NCI-H2107 treated with DMSO at 0.1 percent for 48 hours (cell line): ENCODE measurements at regions not wholly inside any gene's neighbourhood (a gene's known extent, or its start where the extent isn't known, plus 50 kb on each side); places are given as distances from the start of the nearest gene placed in this dataset.
"Not testable (repeated sequence)": the region's sequence is repeated elsewhere in the genome, so short reads cannot be mapped to it uniquely, and the experiment has no call there.

Experiments used
- DNase-seq: peaks from one replicate; lab custom pipeline; 2025; ENCODE audit not compliant: unreplicated experiment; lab: John Stamatoyannopoulos, UW

DNA sequence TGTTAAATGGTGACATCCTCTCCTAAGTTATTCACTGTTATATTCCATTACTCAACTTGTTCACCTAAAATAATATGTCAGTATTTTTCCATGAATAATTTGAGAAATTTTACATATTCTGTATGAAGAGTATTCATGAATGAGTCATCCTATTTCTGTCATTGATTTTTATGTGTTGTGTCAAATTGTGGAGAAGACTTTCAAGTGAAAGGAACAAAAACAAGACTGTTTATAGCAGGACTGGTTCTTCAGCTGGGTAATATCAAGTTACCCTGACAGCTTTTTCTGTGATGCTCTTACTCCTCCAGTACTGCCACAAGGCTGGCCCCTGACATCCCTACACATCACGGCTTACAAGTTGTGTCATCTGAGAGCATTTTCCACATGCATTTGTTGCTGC is 847.7 kb downstream of the NCAM2 start:
- no peak for DNase-seq

DNA sequence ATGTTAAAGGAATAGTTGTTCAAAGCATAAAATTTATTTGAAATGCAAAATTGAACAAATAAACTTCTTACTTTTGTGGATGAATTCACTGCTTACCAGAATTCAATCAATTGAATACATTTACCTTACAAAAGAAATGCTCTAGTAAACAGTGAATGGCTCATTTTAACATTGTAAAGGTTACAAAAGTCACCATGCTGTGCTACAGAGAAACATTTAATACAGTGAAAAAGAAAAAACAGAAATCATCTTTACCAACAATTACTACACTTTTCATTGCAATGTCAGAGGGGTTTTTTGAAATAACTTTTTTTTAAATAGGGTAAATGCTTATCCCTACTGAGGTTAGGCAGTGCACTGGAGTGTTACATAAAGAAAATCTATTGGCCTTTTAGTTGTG is 853.0 kb downstream of the NCAM2 start:
- no peak for DNase-seq

DNA sequence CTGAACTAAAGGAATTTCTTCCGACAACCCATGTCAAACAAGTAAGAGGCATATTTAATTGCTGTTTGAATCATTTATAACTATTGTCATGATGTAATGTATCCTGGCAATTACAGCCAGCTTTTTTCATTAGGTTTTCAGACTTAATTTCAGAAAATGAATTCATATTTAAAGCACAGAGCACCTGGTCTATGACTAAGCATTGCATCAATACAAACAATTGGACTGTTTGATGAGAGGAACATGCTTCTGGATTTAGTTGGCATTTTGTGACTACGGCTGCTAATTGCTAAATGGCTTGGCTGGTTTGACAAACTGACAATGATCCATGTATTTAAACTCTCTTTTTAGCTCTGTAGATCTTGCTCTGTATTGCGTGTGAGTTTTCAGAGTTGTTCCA is 853.4 kb downstream of the NCAM2 start:
- no peak for DNase-seq

DNA sequence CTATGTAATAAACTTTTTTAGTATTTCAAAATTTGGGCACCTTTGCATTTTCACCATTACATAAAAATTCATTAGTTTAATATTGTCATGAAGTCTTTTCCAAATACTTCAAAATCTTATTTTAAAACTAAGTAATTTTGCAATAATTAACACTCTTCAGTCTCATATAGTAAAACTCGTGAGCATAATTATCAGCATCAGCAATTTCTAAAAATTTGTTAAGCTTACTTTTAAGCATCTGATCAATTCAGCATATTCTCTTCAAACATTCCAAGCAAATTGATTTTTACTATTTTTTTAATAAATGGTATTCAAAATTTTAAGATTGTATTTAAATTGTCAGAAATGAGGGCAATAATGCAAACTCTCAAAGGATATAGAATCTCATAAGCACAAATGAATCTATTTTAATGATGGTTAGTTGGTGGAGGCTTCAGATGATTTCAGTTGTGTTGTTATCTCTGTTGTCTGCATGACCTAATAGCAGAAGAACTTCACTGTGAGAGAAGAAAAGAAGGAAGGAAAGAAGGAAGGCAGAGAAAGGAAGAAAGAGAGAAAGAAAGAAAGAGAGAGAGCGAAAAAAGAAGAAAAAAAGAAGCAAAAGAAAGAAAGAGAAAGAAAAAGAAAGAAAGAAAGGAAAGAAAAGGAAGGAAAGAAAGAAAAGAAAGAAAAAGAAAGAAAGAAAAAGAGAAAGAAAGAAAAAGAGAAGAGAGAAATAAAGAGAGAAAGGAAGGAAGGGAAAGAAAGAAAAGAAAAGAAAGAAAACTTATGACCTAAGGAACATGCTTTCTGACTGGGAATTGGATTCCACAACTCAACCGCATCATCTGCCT is 860.5 kb downstream of the NCAM2 start:
- no peak for DNase-seq

DNA sequence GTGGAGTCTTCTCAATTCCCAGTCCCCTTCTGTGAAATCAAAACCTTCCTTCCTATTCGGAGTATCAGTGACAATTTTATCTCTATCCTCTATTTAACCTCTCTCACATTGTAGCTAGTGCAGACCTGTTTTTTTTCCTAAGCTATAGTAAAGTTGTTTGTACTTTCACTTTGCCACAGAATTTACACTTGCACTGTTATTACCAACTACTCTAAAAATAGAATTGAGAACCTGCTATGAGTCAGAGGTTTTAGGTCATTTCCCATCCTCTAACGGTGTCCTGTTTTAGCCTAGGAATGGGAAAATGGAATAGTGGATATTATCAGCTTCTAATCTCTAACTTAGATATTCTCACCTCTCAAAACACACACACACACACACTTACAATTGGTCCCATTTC is 862.7 kb downstream of the NCAM2 start:
- no peak for DNase-seq

DNA sequence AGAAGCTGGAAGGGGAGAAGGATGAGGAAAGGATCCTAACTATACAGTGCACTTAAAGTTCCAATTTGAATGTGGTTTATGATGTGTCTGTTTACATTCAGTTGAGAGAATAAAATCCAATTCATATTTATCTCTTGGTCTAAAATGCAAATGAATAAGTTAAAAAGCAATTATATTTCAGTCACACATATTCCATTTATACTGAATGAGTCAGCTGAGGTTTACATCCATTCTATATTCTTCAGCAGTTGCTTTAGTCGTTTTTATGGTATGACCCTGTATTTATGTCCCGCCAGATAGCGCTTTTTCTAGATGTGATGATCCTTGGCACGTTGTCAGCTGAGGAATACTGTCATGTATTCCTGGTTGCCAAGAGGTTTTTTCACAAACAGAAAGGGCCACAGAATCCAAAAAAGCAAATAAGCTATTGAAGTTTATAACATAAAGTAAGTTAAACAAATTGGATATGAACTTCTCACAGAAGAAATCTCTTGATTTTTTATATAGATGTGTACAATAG is 866.2 kb downstream of the NCAM2 start:
- no peak for DNase-seq

DNA sequence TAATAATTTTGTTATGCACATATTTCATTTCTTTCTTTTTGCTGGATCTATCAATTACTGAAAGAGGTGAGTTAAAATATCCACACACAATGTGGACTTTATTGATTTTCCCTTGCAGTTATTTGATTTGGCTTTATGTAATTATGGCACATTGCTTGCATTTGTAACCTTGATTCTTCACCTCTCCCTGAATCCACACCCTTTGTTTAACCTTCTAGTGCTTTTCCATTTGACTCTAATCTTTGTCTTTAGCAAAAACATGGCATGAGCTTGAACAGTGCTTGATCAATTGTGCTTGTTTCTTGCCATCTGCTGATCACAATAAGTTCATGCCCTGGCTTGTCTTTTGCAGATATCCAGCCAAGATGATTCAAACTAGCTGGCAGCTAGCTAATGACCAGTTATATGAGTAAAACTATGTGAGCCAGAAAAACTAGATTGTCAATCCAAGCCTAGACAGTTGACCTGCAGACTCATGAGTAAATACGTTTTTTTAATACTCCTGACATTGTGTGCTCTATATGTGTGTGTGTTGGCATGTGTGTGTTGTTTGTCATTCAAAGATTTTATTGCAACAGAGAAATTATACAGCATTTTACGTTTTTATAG is 899.2 kb downstream of the NCAM2 start:
- DNase-seq, result no peak

DNA sequence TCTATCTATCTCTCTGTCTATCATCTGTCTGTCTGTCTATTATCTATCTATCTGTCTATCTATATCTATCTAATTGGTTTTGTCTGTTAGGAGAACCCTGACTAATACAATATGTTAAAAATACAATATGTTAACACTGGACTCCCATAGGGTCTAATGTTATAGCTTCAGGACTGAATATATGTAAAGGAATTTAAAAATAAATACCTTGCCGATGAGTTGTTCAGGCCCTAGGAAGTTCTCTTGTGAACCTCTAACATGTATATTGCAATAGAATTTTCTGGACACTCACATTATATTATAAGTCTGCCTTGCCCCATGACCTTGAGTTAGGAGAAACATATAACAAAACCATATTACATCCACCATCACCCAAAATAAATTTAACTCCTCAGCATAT is 900.6 kb downstream of the NCAM2 start:
- no peak for DNase-seq

DNA sequence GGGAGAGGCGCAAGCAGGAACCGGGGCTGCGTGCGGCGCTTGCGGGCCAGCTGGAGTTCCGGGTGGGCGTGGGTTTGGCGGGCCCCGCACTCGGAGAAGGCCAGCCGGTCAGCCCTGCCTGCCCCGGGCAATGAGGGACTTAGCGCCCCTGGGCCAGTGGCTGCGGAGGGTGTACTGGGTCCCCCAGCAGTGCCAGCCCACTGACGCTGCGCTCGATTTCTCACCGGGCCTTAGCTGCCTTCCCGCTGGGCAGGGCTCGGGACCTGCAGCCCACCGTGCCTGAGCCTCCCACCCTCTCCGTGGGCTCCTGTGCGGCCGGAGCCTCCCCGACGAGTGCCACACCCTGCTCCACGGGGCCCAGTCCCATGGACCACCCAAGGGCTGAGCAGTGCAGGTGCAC is 904.2 kb downstream of the NCAM2 start:
- DNase-seq, result not testable (repeated sequence)

DNA sequence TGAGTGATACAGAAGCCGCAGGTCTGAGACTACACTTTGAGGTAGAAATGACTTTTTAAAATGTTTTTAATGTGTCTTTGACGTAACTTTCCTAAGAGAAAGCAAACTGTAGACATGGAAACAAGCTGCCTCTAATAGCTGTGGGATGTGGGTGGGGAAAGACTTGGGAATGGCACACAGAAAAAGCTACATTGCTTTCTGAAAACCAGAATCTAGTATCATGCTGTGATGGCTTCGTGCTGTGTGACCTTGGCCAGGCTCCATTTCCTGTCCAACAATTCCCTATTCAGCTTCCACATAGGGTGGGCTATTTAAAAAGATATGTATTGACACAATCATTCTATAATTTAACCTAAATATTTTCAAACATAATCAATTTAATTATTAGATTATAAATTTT is 909.1 kb downstream of the NCAM2 start:
- no peak for DNase-seq

DNA sequence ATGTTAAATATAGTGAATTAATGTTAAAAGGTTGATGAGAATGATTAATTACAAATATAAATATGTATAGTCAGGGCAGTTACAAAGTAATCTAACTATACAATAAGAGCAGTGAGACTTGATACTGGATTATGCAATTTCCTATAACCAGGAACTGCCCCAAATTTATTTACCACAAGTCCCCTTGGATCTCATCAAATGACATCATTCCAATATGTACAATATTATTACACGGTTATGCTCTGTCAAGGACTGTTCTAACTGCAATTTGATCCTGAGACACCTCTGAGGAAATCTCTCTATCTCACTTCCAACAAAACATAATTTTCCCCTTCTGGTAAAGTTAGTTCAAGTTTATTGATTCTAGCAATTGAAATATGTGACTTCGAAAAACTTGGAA is 917.6 kb downstream of the NCAM2 start:
- DNase-seq, result no peak

DNA sequence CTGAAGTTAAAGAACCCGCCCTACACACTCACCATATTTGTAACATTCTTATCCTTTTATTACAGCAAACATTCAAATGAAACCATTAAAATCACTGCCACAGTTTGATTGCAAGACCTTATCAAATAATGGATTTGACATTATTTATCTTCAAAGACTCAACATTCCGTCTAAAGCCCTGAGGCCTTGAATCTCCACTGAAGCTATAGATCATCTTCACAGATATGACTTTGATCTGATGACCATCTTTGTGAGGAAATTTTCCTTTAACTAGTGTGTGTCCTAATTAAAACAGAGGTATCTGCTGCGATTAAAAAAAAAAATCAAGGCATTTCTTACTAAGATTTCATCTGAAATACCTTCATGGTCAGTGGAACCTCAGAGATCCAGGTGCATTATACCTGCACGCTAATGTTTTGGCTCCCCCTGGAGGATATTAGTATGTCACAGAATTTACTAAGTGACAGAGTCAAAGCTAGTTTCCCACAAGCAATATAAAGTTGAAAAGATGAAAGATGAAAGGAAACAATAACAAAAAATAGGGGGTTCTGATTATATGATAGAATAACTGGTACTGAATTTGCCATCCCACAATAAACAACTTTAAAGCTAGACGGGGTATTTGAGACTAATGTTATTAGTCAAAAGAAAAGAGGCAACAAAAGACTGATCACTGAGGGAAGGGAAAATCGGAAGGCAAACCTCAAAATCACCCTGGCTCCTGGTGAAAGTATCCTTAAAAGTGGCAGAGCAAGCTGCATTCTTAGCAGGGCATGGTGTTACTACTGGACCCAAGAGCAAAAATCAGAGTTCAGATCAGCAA is 923.4 kb downstream of the NCAM2 start:
- peak; percentile 8 for DNase-seq

DNA sequence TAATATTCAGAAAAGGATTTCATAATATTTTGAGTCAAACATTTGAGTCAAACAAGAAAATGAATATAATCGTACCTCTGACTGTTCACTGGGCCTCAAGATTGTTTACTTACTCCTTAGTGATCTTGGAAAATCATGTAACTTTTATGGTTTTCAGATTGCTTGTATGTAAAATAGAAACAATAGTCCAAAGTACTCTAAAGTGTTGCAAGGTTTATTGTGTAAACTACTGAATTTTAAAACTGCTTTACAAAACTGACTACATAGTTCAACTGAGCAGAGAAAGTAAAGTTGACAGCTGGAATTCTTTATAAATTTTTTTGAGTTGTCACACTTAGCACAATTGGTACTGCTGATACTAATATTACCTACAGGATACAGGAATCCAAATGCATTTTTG is 931.0 kb downstream of the NCAM2 start:
- DNase-seq, result no peak

DNA sequence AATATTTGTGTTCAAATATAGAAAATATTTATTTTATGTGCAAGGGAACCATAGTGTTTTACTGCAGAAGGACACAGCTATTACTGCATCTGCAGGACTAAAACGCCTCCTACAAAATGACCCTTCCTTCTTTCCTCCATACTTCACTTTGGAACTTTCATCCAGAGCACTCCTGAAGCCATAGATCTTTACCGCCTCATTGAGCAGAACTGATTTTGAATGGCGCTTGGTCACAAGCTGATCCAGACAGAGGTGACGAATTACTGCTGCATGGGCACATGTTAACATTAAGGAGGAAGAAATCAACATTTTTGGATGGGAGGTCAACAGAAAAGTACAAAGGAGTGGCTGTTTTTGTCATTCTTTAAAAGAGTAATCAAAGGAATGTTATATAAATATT is 931.6 kb downstream of the NCAM2 start:
- no peak for DNase-seq

DNA sequence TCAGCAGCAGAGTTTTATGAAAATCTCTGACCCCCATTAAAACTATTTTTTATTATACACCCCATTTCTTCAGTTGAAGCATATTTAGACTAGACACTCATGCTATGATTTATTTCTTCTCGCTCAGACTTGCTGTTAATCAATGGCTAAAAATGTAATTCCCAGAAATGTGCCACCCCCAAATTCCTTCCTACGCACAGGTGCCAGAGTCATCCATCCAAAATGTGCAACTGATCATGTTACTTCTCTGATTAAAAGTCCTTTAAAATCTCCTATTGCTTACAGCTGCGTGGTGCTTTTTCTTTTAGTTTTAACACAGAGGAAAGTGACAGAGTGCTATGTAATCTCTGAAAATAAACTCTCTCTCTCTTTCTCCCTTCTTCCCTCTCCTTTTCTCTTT is 954.4 kb downstream of the NCAM2 start:
- DNase-seq, result no peak

DNA sequence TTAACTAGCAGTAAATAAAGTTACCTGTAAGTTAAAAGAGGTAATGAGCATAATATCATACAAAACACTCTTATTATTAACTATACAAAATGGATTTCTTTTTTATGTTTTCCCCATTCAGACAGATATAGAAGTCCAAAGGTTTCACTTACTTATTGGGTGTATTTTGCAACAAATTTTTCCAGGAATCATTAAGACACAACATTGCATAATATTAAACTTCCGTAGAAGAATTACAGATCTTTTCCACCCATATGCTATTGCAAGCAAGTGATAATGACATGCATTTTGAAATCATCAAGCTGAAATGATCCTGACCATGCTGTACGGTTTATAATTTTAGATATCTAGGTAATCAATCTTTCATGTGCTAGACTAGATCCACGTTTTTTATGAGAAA is 957.0 kb downstream of the NCAM2 start:
- DNase-seq, result no peak

DNA sequence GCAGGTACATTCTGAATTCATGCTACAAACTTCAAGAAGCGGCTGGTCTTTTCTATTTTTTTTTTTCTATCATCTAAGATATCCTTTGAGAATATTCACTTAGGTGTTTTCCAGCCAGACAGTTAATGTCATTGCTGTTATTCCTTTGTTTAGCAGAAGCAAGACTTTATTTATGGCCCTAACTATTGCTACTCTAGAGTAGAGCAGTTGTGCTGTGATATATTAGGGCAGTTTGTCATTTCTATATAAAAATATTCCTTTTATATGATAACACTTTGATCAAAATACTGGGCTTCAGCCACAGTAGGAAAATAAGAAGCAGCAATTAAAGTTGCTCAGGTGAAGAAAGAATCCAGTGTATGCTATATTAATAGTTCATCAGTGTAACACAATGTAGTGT is 959.3 kb downstream of the NCAM2 start:
- DNase-seq, result no peak

DNA sequence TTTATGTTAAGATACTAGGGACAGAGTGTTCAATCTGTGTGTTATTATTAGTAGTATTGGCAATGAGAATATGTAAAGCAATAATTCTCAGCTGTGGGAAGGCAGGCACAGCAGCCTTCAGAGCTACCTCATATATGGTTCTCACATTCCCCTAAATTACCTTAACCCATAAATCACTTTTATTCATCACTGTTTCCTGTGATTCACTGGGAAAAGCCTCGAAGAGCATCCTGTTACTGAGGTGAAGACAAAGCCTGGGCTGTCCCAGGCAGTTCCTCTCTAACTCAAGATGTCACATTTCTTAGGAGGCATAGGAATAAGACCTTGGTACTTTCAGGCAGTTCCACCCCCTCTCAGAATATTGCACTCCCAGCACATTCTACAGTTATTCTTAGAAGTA is 965.7 kb downstream of the NCAM2 start:
- DNase-seq, result no peak

DNA sequence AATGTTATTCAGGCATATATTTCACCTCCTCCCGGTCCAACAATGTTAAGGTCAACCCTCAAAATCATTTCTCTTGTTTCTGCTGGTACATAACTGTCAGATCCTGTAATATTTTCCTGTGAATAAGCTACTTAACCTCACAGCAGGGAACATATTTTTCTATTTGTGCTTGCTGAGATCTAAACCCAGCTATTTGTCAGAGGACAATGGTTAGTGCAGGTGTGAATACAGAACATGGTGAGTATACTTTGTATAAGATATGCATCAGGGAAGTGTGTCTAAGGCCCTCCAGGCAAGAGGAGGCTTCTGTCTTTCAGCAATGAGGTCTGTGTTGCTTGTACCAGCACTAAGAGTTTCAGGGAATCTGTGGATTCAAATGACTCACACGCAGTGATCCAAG is 970.6 kb downstream of the NCAM2 start:
- DNase-seq, result no peak

DNA sequence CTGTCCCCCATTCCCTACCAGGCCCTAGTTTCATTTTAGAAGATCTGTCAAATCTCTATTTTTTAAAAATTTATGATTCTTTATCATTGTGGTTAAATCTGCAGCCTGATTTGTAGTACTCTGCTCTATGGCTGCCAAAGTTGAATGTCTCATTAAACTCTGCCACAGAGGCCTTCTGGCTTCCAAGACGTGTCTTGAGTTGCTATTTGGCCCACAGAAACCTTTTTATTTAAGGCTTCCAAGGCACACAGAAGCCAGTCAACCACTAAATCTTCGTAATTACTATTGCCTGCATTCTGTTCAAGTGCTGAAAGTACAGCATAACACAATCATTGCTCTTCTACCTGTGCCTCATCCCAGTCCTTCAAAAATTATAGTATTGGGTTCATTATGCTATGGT is 971.0 kb downstream of the NCAM2 start:
- no peak for DNase-seq

DNA sequence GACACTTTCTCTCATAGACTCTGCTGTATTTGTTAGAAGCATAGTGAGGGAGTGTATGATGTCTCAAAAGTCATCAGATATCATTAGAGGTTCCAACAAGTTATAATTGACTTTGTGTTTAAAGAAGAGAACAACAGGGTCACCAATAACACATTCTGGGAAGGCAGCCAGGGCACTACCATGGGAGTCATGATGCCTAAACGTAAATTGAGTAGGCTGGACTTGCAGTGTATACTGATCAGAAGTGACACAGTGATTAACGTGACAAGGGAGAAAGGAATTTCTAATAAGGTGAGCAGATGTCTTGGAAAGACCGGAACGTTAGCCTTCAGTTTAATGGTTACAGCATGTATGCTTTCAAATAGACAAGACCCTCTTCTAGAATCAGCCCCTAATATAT is 973.2 kb downstream of the NCAM2 start:
- DNase-seq, result no peak

DNA sequence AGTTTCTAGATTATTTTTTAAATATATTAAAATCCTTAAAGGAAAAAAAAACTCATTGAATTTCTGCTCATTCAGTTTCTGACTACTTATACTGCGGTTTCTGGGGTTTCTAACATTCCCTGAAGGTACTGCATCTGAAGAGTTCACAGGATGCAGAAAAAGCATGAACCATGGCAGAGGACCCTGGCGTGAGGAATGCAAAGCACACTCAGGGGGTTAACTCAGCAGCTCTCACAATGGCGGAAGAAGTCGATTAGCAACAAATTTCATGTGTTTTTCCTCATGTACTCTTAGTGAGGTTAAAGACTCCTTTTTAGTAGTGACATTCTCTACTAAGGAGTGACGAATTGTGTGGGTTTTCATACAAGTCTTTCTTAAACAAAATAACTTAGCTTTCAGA is 975.6 kb downstream of the NCAM2 start:
- DNase-seq, result no peak
